ENCODE measurements at regions not wholly inside any gene's neighbourhood (a gene's known extent, or its start where the extent isn't known, plus 50 kb on each side); places are given as distances from the start of the nearest gene placed in this dataset.

- 72% methylated on average over 5 of the region's 5 CpGs for WGBS
- intact Hi-C loops (cut with DNase I), result no loop called here
These were observed 201.6 kb upstream of the KCNK2 start for GRCh38 chr1:214880956-214881355.

GRCh38 chr1:214882616-214883015, 199.9 kb upstream of the KCNK2 start:
- no peaks in the 10 kb centered on the region for H3K36me3 ChIP-seq
- WGBS, result 90% methylated on average over 3 of the region's 3 CpGs
- TF ChIP-seq CTCF (IDR thresholded peaks at IDR 0.05) (no peak), POLR2A (IDR thresholded peaks at IDR 0.05) (no peak), POLR2AphosphoS5 (IDR thresholded peaks at IDR 0.05) (no peak)
- no peaks in the 10 kb centered on the region for H3K4me1 ChIP-seq (replicated peaks)
- no peaks in the 10 kb centered on the region for H3K9me3 ChIP-seq
- H3K27me3 ChIP-seq (replicated peaks; ENCODE audit: insufficient read depth), result no peaks in the 10 kb centered on the region
- no peak overlapping the region for H3K4me3 ChIP-seq
- DNase-seq (ENCODE audit: low spot score), result no peak
- intact Hi-C loops (cut with DNase I), result no loop called here
- no peak overlapping the region for H3K27ac ChIP-seq

More at GRCh38 chr1:214880956-214881355, 201.6 kb upstream of the KCNK2 start:
- DNase-seq (ENCODE audit: low spot score), result no peak
- no peaks in the 10 kb centered on the region for H3K4me1 ChIP-seq (replicated peaks)
- TF ChIP-seq POLR2A (IDR thresholded peaks at IDR 0.05), result no peak
- no peak for TF ChIP-seq CTCF (IDR thresholded peaks at IDR 0.05)
- no peak for TF ChIP-seq POLR2AphosphoS5 (IDR thresholded peaks at IDR 0.05)
- no peaks in the 10 kb centered on the region for H3K9me3 ChIP-seq
- no peak overlapping the region for H3K27ac ChIP-seq
- H3K4me3 ChIP-seq, result no peak overlapping the region
- no peaks in the 10 kb centered on the region for H3K27me3 ChIP-seq (replicated peaks; ENCODE audit: insufficient read depth)
- no peaks in the 10 kb centered on the region for H3K36me3 ChIP-seq

GRCh38 chr1:214895011-214895600, 187.4 kb upstream of the KCNK2 start:
- intact Hi-C loops (cut with DNase I), result no loop called here
- DNase-seq (ENCODE audit: low spot score), result no peak
- 73% methylated on average over 5 of the region's 5 CpGs for WGBS

DNA sequence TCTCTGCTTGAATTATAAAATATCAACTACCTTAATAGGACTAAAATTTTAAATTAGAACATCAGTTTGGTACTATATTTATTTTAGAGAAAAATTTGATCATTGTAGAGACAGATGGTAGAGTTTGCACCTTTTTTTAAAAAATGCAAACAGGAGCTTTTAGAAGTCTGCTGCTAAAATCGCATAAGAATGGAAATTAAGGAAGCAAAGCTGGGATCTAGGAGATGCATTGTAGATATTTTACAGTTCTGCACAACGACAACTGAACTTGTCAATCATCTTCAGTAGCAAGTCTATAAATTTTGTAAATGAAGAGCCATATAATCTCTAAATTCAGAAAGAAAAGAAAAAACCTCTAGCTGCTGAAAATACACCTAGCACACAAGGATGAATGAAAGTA, 185.6 kb upstream of the KCNK2 start:
- WGBS, result 80% methylated on average over 2 of the region's 2 CpGs
- intact Hi-C loops (cut with DNase I), result no loop called here
- H3K36me3 ChIP-seq, result no peaks in the 10 kb centered on the region
- H3K4me3 ChIP-seq, result no peak overlapping the region
- TF ChIP-seq CTCF (IDR thresholded peaks at IDR 0.05) (no peak), POLR2A (IDR thresholded peaks at IDR 0.05) (no peak), POLR2AphosphoS5 (IDR thresholded peaks at IDR 0.05) (no peak)
- H3K27ac ChIP-seq, result no peak overlapping the region
- no peak for DNase-seq (ENCODE audit: low spot score)
- no peaks in the 10 kb centered on the region for H3K27me3 ChIP-seq (replicated peaks; ENCODE audit: insufficient read depth)
- H3K4me1 ChIP-seq (replicated peaks), result no peaks in the 10 kb centered on the region
- no peaks in the 10 kb centered on the region for H3K9me3 ChIP-seq

More at GRCh38 chr1:214895011-214895600, 187.4 kb upstream of the KCNK2 start:
- no peak overlapping the region for H3K27ac ChIP-seq
- H3K9me3 ChIP-seq, result no peaks in the 10 kb centered on the region
- no peaks in the 10 kb centered on the region for H3K27me3 ChIP-seq (replicated peaks; ENCODE audit: insufficient read depth)
- no peaks in the 10 kb centered on the region for H3K36me3 ChIP-seq
- H3K4me1 ChIP-seq (replicated peaks), result no peaks in the 10 kb centered on the region
- H3K4me3 ChIP-seq, result no peak overlapping the region
- TF ChIP-seq CTCF (IDR thresholded peaks at IDR 0.05) (no peak), POLR2A (IDR thresholded peaks at IDR 0.05) (no peak), POLR2AphosphoS5 (IDR thresholded peaks at IDR 0.05) (no peak)

DNA sequence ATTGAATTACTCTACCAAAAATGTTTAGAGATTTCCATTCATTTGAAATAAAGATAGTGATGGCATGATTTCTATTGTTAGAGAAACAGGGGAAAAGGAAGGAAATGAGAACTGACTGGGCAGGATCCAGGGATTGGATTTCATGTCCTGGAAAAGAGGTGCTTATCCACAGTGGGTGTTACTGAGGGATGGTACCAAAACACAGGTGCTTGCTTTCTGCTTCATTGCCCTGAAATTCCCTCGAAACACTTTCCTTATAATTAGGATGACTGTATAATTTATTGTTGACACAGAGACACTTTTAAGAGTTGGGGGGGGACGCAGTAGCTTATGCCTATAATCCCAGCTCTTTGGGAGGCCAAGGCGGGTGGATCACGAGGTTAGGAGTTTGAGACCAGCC, 185.0 kb upstream of the KCNK2 start:
- Histone ChIP-seq H3K4me1 (replicated peaks) (no peaks in the 10 kb centered on the region), H3K4me3 (no peak overlapping the region), H3K36me3 (no peaks in the 10 kb centered on the region), H3K27me3 (replicated peaks; ENCODE audit: insufficient read depth) (no peaks in the 10 kb centered on the region), H3K27ac (no peak overlapping the region), H3K9me3 (no peaks in the 10 kb centered on the region)
- 74% methylated on average over 4 of the region's 4 CpGs for WGBS
- TF ChIP-seq CTCF (IDR thresholded peaks at IDR 0.05) (no peak), POLR2A (IDR thresholded peaks at IDR 0.05) (no peak), POLR2AphosphoS5 (IDR thresholded peaks at IDR 0.05) (no peak)
- DNase-seq (ENCODE audit: low spot score), result no peak
- intact Hi-C loops (cut with DNase I), result no loop called here

All from prostate gland (tissue), 2 donors.